ENCODE measurements at regions not wholly inside any gene's neighbourhood (a gene's known extent, or its start where the extent isn't known, plus 50 kb on each side); places are given as distances from the start of the nearest gene placed in this dataset.
"Not testable (repeated sequence)": the region's sequence is repeated elsewhere in the genome, so short reads cannot be mapped to it uniquely, and the experiment has no call there.

DNA sequence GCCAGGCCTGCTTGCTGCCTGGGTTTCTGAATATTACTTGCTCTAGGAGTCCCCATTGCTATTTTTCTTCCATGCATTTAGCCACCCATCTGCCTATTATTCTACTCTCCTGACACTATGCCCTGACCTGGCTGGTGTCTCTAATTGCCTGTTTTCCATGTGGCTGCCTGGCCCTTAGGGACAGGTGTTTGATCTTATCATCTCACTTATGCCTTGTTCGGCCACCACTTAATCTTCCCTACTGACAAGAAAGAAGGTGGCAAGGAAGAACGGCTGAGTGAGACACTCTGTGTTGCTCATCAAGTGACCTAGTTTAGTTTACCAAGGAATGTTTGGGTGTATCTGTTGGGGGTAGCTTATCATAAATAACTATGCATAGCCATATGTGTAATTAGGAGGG is 50.4 kb upstream of the RAPH1 start:
- DNase-seq (ENCODE audit: low read depth): no peak

DNA sequence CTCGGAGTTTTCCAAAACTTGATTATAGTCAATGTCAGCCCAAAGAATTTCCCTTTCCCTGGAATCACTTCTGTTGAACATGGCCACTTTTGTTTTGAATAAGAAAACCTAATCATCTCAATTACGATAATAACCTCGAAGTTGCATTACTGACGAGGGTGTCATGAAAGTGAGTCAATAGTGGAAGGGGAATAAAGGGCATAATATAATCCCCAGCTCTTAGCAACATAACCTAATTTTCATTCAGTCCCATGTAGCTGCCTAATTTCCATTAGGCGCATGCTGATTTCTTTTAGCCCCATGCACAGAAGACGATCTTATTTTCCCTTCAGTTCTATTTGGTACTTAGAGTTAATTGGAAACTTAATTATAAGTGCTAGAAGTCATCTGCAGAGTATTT is 51.1 kb upstream of the RAPH1 start:
- DNase-seq (ENCODE audit: low read depth): no peak

GRCh38 chr2:203586696-203587095 is 51.6 kb upstream of the RAPH1 start:
- peak; percentile 44 for DNase-seq (ENCODE audit: low read depth)

DNA sequence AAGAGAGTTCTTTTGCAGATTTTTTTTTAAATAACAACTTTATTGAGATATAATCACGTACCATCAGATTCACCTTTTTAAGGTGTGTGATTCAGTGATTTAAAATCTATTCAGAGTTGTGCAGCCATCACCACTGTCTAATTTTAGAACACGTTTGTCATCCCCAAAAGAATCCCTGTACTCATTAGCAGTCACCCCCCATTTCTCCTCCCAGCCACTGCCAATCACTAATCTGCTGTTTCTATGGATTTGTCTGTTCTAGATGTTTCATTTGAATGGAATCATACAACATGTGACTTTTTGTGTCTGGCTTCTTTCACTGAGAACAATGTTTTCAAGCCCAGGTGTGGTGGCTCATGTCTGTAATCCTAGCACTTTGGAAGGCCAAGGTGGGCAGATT is 55.4 kb upstream of the RAPH1 start:
- no peak for DNase-seq (ENCODE audit: low read depth)

DNA sequence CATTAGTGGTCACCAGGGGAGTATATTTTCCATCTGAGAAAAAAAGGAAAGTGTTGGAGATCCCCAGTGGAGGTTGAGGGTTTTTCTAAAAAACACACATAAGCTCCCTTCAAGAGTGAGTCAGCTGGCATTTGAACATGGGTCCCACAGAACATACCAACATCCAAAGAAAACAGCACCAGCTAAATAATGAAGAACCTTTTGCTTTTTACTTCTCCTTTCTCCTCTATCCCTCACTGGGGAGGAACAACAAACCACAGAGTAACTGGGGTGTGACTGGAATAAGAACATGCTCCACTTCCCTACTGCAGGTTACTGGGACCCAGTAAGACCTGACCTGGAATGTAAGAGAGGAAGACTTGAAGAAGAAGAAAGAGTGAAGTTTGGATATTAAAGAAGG is 56.5 kb upstream of the RAPH1 start:
- no peak for DNase-seq (ENCODE audit: low read depth)

DNA sequence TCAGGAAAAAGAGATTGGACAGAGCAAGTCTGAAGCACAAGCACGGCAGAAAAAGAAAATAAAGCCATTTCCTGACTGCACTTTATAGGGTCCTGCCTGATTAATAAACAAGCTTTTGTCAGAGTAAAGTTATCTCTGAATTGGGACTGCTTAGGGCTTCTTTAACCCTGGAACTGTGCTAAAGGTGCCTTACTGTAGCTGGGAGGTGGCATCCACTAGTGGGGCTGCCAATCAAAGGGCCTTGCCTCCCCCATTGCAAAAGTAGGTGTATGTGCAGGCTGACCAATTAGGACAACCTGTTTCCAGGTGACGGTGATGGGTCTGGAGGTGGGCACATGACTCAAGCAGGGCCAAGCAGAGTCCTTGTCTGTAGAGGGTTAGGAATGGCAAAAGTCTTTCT is 57.4 kb upstream of the RAPH1 start:
- no peak for DNase-seq (ENCODE audit: low read depth)

DNA sequence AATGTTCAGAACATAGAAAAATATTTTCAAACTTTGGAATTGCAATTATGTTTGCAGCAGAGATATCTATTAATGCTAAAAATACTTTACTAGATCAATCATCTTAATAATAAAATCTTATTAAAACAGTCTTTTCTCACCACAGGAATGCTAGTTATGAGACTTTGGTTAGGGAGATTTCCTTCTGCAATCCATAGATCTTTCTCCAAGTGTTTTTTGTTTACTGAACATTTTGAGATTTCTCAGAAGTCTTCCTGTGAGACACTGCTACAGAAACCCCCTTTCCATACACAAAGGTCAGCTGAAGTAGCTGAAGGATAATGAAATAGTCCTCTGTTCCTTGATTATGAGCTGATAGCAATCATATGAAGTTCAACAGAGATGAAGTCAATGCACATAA is 59.4 kb upstream of the RAPH1 start:
- peak; percentile 92 for DNase-seq (ENCODE audit: low read depth)

DNA sequence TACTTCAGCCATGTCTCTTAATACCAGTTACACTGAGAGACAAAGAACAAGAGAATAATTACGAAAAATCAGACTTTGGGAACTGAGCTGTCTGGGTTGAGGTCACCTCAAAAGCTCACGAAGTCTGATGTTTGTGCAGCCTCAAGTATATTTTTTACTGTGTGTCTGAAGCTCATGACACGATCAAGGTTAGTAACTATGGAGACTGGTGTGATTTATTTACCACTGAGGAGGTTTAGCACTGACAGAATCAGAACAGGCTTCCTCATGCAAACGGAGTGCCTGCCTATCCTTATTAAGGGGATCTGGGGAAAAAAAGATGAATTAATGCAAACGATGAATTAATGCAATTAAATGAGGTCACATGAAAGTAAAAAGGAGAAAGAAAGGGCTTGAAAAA is 61.1 kb upstream of the RAPH1 start:
- peak; percentile 67 for DNase-seq (ENCODE audit: low read depth)

DNA sequence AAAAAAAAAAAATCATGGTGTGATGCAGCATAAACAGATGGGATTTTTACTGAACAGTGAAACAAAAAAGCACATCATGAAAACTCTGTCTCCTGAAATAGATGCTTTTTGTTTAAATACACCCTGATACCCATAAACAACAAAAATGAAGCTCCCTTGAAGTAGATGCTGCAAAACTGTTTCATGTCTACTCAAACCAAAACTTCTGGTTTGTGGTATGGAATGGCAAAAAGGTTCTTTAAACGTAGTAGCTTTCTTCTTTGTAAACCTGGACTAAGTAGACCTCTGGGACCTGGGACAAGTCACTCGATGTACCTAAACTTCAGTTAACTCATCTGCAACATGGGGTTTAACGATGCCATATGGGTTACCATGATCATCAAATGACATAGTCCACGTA is 64.4 kb upstream of the RAPH1 start:
- DNase-seq (ENCODE audit: low read depth): no peak

DNA sequence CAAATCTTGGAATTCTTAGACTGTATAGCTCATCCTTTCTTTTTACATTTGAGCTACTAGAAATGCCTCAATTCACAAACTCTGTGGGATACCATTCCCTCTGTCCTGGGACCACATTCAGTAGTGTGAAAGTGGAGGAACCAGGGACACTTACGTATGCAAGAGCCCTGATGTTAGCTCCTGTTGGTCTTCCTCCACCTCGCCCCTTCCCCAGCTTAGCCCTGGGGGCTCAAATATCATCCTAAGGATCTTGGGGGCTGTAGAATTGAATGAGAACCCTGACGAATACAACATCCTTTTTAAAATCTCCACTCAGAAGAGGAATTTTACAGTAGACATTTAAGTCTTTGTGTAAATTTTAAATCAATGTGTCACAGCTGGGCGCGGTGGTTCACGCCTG is 65.2 kb upstream of the RAPH1 start:
- DNase-seq (ENCODE audit: low read depth): no peak

DNA sequence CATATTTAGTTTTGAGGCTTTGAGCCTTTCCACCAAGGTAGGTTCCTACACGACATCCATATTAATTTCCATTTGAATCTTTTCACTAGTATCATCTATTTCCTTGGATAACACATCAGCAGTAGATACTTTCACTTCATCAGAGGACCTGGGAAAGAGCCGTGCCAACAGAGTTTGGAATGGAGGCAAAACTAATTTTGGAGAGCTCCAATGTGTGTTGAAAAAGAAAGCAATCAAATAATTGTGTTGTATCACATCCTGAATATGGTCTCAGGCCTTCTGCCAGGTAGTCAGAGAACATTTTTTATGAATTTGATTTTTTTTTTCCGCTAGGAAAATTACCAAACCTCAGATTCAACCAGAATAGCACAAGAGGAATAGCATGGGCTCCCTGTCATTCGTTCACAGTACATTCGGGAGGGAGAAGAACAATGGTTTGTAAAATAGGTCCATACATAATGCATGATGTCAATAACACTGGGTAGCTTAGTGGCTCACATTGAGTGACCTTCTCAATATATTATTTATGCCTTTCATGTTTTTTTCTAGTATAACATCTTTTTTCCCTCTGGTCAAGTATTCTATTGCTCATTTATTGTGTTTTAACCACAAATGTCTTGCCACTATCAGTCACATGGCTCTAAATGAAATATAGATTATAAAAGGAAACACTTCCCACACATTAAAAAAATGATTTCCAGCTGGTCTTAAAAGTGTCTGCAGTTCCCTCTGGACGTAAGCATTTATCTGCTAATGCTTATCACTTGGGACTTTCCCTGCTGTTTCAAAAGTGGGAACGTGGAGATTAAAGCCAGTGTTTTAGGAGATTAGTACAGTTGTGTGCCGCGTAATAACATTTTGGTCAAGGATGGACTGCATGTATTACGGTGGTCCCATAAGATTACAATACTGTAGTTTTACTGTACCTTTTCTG is 68.6 kb upstream of the RAPH1 start:
- peak; percentile 60 for DNase-seq (ENCODE audit: low read depth)

DNA sequence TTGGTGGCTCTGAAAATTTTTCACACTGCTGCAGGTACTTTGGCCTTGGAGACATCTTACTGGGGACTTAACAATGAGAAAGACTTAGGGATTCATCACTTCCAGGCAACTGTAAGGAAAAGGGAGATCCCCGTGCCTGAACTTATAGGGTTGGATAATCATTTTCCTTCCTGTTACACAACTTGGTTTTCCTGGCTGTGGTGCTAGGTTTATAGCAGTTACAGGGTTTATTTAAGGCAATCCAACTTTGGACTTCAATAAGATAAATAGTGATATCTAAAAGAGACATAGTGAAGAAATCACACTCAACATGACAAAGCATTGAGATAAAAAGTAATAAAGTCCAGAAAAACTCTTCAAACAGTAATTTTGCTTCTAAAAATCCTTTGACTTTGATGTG is 70.2 kb upstream of the RAPH1 start:
- peak; percentile 58 for DNase-seq (ENCODE audit: low read depth)

- DNase-seq (ENCODE audit: low read depth): no peak
Observed at GRCh38 chr2:203606051-203606450, 71.0 kb upstream of the RAPH1 start.

GRCh38 chr2:203610558-203610957 is 75.5 kb upstream of the RAPH1 start:
- DNase-seq (ENCODE audit: low read depth): no peak

GRCh38 chr2:203612246-203612645 is 77.1 kb upstream of the RAPH1 start:
- DNase-seq (ENCODE audit: low read depth): no peak

DNA sequence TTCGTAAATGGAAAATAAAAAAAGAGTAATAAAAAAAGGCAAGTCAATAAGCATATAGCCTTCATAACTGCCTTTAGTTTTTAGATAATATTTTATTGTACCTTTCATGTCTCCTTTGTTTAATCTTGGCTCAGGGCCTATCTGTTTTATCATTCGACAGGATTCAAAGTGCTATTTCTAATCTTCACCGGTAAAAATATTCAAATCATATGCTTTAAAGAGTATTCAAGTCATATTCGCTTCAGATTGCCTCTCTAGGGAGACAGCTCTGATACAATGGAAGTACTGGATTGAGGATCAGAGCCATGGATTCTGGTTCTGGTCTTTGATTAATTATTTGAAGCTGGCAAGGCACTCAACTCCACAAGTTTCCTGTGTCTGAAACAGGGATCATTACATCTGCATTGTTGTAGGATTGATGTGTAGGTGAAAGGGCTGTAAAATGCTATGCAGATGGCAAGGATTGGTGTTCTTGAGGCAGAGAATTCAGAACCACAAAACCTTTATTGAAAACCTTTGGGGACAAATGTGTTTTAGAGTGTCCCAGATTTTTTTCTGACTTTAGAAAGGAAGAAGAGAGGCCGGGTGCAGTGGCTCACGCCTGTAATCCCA is 84.3 kb upstream of the RAPH1 start:
- DNase-seq (ENCODE audit: low read depth): no peak

- no peak for DNase-seq (ENCODE audit: low read depth)
Observed at GRCh38 chr2:203621981-203622515, 84.4 kb upstream of the CD28 start.

DNA sequence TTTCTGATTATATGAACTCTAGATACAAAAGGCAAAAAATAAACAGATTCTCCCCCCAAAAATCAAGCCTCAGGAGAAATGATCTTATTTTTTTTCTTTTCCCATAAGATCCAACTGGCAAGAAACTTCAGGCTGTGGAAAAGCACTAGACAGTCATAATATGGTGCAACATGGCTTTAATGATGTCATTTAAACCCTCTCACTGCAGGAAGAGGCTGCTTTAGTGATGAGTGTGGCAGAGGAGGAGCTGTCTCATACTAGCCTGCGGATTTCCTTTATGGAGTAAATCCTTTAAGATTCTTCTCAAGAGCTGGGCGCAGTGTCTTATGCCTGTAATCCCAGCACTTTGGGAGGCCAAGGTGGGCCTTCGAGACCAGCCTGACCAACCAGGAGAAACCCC is 83.3 kb upstream of the CD28 start:
- peak; percentile 99 for DNase-seq (ENCODE audit: low read depth)

DNA sequence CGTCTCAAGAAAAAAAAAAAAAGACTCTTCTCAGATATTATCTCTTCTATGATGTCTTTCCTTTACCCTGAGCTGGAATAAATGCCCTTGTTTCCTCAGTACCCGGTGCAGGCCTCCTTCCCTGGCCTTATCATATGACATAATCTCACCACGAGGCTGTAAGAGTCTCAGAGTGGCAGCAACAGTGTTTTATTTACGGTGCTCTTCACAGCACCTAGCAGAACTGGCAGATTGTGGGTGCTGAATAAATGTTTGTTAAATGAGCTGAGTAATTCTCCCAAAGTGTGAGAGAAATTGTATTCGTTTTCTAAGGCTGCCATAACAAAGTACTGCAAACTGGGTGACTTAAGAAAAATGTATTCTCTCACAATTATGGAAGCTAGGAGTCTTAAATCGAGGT is 82.8 kb upstream of the CD28 start:
- DNase-seq (ENCODE audit: low read depth): peak; percentile 75

GRCh38 chr2:203625701-203626100 is 80.7 kb upstream of the CD28 start:
- DNase-seq (ENCODE audit: low read depth): no peak

GRCh38 chr2:203626247-203626646 is 80.2 kb upstream of the CD28 start:
- not testable (repeated sequence) for DNase-seq (ENCODE audit: low read depth)

DNA sequence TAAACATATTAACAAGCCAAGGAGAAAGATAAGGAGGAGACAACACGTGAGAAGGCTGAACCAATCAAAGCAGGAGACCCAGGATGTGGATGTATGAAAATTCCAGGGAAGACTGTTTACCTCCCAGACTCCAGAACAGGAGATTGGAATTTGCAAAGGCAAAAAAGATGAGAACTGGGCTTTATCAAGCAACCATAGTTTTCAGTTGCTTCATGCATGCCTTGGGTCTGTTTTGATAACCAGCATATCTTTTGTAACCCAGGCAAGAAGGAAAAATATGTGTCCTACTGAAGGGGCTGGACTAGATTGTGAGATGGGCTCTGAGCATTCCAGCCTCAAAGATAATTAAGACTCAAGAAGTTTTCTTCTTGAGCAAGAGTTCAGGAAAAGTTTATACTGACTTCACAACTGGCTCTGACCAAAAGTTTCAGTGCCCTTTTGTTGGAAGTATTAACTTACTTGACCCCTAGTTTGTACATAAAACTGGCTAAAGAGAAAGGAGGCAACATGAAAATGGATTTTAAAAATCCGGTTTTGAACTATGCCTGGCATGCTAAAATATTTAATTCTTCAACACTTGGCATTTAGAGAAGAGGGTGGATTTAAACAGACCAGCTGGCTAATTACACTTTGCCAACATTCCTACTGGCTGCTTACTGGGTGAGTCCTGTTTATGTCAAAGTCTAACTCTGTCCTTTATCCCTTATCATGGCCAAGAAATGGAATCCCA is 79.3 kb upstream of the CD28 start:
- peak; percentile 99 for DNase-seq (ENCODE audit: low read depth)

GRCh38 chr2:203629699-203630098 is 76.7 kb upstream of the CD28 start:
- DNase-seq (ENCODE audit: low read depth): no peak

Measured in amniotic epithelial cell (primary cell).